ENCODE measurements at regions not wholly inside any gene's neighbourhood (a gene's known extent, or its start where the extent isn't known, plus 50 kb on each side); places are given as distances from the start of the nearest gene placed in this dataset.

DNA sequence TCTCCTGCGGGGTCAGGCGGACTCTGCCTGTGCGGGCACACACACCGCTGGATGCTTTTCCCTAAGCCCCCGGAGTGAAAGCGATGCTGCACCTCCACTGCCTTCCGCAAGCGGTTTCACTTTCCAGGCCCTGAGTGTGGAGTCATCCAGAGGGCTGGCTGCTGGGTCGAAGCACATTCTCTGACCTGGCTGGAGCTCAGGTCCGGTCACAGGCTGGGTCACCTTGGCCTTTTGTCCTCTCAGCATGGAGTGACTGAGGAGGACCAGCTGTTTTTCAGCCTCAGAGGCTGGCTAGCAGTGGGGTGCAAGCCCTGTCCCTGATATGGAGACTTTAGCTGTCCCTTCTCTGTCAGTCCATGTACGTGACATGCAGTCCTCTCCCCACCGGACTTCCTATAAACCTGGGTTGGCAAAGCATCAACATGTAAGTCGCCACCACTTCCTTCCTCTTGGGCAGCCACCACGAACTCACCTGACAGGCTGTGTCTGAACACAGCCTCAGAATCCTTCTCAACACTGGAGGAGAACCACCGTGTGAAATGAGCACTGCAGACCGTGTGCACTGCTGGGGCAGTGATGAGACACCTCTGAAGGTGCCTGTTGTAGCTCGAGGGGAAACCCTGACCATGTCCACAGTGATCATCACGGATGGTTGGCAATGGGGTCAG, 51.3 kb downstream of the GADD45G start:
- no peak for DNase-seq (ENCODE audit: low read depth, low spot score)

- DNase-seq (ENCODE audit: low read depth, low spot score): no peak
Measured at GRCh38 chr9:89657295-89657694, 52.5 kb downstream of the GADD45G start.

- DNase-seq (ENCODE audit: low read depth, low spot score): no peak
Measured at GRCh38 chr9:89657765-89658164, 53.0 kb downstream of the GADD45G start.

GRCh38 chr9:89658401-89658800, 53.6 kb downstream of the GADD45G start:
- no peak for DNase-seq (ENCODE audit: low read depth, low spot score)

GRCh38 chr9:89658931-89659330, 54.1 kb downstream of the GADD45G start:
- DNase-seq (ENCODE audit: low read depth, low spot score): no peak

GRCh38 chr9:89659473-89659872, 54.7 kb downstream of the GADD45G start:
- DNase-seq (ENCODE audit: low read depth, low spot score): no peak

GRCh38 chr9:89659891-89660685, 55.3 kb downstream of the GADD45G start:
- no peak for DNase-seq (ENCODE audit: low read depth, low spot score)

- no peak for DNase-seq (ENCODE audit: low read depth, low spot score)
Measured at GRCh38 chr9:89661391-89661949, 56.7 kb downstream of the GADD45G start.

GRCh38 chr9:89661956-89662717, 57.3 kb downstream of the GADD45G start:
- peak; percentile 56 for DNase-seq (ENCODE audit: low read depth, low spot score)

- no peak for DNase-seq (ENCODE audit: low read depth, low spot score)
Measured at GRCh38 chr9:89662718-89663613, 58.2 kb downstream of the GADD45G start.

GRCh38 chr9:89663614-89663970, 58.8 kb downstream of the GADD45G start:
- DNase-seq (ENCODE audit: low read depth, low spot score): no peak

GRCh38 chr9:89664010-89664409, 59.2 kb downstream of the GADD45G start:
- DNase-seq (ENCODE audit: low read depth, low spot score): no peak

DNA sequence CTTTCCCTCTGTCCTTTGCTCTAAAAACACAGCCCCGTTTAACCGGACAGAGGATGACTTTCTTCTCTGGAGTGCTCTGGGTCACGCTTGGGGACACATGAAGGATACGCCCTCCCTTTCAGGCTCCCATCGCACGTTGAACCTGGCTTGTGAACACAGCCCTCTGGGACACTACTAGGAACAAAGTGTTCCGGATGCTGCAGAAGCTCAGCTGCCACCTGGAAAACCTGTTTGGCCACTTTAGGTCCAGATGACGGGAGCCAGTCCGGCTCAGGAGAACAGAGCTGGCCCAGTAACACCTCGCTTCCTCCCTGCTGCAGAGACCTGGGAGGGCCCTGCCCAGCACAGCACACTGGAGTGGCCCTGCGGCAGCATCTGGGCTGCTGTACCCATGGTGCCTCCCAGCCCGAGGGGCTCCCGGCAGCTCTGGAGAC, 60.1 kb downstream of the GADD45G start:
- DNase-seq (ENCODE audit: low read depth, low spot score): no peak

- DNase-seq (ENCODE audit: low read depth, low spot score): no peak
Measured at GRCh38 chr9:89666364-89666763, 61.6 kb downstream of the GADD45G start.

DNA sequence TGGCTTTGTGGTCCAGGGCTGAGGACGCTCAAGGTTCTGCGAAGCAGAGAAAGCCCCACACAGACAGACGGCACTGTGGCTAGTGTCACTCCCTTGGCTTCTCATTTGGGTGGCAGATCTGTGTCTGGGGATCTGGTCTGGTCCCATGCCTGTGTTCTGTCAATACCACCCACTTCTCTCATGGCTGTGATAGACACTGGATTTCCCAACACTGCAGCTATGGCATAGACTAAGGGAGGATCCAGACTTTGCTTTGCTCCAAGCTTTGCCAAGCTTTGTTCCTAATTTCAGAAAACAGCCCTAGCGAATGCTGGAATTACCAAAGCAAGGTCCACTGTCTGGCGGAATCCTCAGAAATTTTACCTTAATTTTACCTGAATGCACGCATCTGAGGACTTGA, 62.1 kb downstream of the GADD45G start:
- no peak for DNase-seq (ENCODE audit: low read depth, low spot score)

- no peak for DNase-seq (ENCODE audit: low read depth, low spot score)
Measured at GRCh38 chr9:89667726-89668125, 62.9 kb downstream of the GADD45G start.

GRCh38 chr9:89668216-89668865, 63.5 kb downstream of the GADD45G start:
- DNase-seq (ENCODE audit: low read depth, low spot score): no peak

DNA sequence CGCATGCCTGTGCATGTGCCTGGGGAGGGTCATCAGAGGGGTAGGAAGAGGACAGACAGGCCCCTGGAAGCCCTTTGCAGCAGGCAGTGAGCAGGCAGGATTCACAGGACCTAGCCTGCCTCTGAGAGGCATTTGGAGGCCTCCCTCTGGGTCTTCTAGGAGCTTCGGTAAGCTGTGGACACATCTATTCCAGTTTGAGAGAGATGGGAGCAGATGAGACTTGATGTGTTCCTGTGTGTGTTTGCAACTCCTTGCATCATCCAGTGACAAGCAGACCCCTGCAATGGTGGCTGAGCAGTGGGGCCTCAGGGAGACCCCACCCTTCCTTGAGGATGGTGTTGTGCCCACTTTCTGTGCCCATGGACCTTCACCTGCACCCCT, 64.0 kb downstream of the GADD45G start:
- no peak for DNase-seq (ENCODE audit: low read depth, low spot score)

- DNase-seq (ENCODE audit: low read depth, low spot score): no peak
Measured at GRCh38 chr9:89669361-89669842, 64.6 kb downstream of the GADD45G start.

DNA sequence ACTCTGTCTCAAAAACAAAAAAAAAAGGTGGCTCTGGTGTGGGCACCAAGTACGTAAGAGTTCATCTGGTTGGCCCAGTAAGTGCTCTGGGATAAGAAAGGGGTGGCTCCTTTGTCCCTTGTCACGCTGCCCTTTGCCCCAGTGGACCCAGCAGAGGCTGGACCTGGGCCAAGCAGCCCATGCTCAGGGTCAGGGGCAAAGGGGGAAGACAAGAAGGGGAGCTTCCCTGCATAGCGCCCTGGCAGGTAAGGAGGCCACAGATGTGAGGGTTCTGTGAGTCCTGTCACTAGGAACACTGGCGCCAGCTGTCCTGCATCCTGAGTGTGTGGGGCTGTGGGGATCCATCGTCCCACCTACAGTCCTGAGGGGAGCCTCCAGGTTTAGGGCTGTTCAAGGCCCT, 65.3 kb downstream of the GADD45G start:
- DNase-seq (ENCODE audit: low read depth, low spot score): no peak
